Right ventricle myocardium superior (tissue), 1 donor: ENCODE measurements at regions not wholly inside any gene's neighbourhood (a gene's known extent, or its start where the extent isn't known, plus 50 kb on each side); places are given as distances from the start of the nearest gene placed in this dataset.

Experiments used
- ATAC-seq: fragments of 200-7000 bp; cut with Tn5 transposase; one replicate; pipeline ENCODE4 v1.9.1; 2020; ENCODE audit warnings: mild to moderate bottlenecking; ENCODE audit not compliant: poor library complexity
- DNase-seq: peaks from one replicate; pipeline ENCODE4 v3.0.0-alpha.2; 2020
- intact Hi-C: fragments of 100-400 bp; cut with DNase I; formaldehyde crosslinking; loops from one replicate; pipeline ENCODE4 v1.11.2; 2022
- donor health status: DM: no; HTN: yes; CAD: no; lungs with severe emphysema.

DNA sequence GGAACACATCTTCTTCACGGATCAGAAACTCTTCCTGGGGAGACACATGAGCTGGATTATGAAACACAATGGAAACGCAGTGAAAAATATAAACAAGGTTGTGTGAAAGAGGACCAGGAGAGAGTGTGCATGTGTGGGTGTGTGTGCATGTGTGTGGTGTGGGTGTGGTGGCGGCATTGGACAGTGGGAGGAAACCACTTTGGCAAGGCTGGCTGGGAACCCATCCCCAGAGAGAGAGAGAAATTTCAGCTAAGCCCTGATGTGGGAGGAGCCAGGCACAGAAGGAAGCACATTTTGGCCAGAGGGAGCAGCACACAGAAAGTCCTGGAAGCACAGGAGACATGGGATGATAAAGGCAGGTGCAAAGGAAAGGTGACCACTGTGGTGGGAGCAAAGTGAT is 147.6 kb upstream of the COPS8 start:
- intact Hi-C loops: no loop called here
- DNase-seq (no peak), ATAC-seq (peak; percentile 39)

DNA sequence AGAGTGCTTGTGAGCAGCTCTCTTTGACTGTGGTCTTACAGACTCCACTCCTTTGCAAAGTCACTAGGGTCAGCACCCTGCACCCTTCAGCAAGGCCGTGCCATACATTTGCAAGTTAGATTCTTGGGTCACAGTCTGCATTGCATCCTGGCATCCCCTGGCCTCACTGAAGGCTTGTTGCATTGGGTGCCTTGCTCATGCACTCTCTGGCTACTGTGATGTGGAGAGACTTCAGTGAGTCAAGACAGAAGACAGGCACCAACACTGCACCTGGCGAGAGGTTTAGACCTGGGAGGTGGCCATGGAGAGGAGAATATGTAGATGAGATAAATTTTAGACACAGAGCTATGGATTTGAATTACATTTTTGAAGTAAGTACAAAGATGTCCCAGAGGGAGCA is 146.4 kb upstream of the COPS8 start:
- DNase-seq (no peak), ATAC-seq (no peak)
- intact Hi-C loops: no loop called here

DNA sequence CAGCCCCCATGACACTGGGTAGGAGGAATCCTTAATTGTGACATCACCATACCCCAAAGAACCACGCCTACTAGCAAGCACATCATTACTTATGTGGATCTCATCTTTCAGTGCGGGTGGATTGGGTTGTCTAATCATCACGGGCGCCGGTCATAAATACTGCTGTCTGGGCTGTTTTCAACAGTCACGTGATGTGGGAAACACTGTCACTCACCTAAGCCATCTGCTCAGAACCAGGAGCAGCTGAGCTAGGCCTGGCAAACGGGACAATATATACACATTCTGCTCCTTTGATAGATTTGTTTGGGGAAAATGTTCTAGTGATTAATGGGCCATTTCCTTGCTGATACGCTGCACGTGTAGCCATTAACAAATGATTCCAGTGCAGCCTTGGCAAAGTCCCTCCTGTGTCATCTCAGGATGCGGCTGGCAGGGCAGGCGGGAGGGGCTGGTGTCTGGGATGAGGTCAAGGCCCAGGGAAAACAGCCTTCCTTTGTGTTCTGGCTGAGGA is 145.9 kb upstream of the COPS8 start:
- ATAC-seq (no peak), DNase-seq (no peak)
- intact Hi-C loops: no loop called here

DNA sequence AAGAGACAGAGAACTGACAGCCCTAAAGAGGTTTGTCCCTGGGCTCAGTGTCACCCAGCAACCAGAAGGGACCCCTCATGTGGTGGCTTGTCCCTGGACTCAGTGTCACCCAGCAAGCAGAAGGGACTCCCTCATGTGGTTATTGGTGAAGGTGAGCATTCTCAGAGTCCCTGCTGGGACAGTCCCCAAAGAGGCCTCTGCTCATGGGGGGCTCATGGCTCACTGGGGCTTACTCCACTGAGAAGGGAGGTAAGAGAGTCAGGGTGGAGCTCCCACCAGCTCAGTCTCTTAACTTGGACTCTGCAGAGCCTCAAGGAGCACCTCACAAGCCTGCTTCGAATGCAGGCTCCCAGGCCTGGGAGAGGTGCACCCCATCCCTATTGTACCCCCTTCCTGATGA is 145.2 kb upstream of the COPS8 start:
- ATAC-seq (no peak), DNase-seq (no peak)
- intact Hi-C loops: no loop called here

DNA sequence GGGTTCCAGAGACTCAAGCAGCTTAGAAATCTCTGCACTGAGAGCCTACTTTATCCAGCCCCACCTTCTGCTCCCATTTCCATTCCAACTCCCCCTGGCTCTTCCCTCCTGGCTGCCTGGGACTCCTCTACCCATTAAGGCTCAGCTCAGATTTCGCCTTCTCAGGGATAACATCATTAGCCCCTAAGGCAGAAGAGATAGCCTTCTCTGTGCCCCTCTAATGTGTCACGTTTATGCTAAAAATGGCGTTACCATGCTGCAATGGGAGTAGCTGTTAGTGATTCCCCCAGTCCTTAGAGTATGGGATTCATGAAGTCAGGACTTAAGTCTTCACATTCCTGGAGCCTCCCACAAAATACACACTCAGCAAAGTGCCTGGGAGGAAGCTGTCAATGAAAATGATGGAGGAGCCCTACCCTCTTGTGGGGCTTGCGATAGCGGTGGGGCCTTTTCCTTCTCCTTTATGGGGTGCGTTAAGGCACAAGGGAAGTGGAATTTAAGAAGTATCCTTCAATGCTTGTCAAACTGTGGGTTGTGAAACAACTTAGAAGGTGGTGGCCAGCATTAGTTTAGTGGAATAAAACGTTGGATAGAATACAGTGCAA is 144.7 kb upstream of the COPS8 start:
- ATAC-seq: no peak
- intact Hi-C loops: no loop called here
- DNase-seq: no peak

DNA sequence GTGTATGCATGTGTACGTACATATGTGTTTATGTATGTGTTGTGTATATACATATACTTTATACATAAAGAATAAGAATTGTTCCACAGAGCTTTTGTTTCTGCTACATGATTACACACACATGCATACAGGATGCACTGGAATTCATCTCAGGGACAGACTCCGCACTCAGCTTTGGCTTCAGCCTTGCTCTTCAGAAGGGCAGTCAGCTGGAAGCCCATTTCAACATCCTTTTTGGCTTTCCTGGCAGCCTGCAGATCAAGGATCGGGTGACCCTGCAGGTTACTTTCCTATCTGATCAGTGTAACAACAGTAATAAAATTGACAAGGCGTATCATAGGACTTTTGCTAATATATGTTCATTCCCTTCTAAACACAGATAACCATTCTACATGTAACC is 144.1 kb upstream of the COPS8 start:
- ATAC-seq: no peak
- intact Hi-C loops: no loop called here
- no peak for DNase-seq

DNA sequence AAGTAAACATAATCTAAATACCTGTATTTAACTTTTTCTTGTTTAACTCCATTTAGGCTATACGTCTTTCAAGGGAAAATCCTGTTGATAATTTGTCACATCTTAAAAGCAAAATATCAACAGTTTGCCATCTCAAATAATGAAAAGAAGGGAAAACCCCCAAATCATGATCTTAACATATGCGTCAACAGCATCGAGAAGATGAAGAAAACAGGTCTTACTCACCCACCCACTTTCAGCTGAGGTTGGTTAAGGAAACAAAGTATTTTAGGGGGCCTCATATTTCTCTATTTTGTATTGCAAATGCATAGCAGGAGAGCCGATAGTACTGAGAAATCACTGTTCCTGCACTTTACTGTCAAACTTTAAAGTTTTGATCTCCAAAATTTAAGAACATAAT is 143.1 kb upstream of the COPS8 start:
- intact Hi-C loops: no loop called here
- no peak for ATAC-seq
- no peak for DNase-seq

DNA sequence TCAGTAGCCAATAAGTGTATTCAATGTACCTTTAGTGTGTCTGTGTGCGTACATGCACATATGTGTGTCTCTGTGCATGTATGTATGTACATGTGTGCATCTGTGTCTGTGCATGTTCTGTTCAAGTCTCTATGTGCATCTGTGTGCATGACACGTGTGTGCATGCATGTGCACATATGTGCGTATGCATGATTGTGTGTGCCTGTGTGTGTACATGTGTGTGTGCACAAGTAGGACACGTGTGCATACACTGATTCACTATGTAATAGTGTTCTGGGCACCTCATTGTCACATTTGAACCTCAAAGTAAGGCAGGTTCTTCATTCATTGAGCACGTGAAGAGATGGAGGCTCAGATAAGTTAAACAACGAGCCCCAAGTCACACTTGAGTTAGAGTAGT is 142.6 kb upstream of the COPS8 start:
- no peak for DNase-seq
- intact Hi-C loops: no loop called here
- ATAC-seq: no peak

DNA sequence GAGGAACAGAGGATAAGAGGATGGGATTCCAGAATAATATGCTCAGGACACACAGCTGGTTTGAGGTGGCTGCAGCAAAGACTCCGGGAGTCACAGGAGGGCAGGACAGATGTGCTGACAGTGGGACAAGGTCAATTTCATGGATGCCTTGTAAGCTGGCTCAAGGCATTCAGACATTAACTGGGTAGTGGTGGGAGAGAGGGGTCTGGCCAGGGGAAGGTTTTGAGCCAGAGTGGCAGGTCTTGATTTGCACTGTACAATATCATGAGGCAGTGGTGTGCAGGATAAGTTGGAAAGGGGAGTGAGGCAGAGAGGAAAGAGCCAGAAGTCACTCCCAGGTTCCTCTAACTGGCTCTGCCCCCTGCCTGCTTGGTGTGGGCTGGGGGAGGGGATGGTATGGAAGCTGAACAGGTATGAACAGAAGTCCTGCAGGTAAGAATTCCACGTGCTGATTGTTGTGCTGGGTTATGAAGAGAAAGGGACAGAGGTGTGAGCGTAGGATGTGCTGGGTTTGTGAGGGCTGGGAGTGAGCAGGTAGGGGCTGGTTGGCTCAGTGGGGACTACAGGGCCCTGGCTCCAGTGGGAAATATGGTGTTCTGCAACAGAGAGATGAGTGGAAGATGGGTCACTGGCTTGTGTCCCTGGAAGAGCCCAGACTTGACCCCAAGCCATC is 141.7 kb upstream of the COPS8 start:
- intact Hi-C loops: no loop called here
- DNase-seq: no peak
- no peak for ATAC-seq

DNA sequence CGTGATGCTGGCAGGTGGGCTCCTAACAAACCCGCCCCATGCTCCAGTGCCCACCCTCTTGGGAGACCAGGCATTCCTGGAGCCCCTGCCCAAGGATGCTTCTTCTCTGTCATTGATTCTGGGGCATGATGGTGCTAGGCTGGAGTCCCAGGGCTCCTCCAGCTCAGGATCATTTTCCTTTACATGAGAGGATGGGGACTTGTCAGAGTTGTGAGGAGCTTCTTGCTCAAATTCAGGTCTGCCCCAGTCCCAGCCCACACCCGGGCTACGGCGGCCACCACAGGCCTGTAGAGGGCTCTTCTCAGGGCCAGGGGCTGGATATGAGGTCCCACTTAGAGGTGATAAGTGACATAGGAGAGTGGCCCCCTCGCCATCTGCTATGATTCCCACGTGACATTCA is 141.1 kb upstream of the COPS8 start:
- no peak for DNase-seq
- intact Hi-C loops: no loop called here

DNA sequence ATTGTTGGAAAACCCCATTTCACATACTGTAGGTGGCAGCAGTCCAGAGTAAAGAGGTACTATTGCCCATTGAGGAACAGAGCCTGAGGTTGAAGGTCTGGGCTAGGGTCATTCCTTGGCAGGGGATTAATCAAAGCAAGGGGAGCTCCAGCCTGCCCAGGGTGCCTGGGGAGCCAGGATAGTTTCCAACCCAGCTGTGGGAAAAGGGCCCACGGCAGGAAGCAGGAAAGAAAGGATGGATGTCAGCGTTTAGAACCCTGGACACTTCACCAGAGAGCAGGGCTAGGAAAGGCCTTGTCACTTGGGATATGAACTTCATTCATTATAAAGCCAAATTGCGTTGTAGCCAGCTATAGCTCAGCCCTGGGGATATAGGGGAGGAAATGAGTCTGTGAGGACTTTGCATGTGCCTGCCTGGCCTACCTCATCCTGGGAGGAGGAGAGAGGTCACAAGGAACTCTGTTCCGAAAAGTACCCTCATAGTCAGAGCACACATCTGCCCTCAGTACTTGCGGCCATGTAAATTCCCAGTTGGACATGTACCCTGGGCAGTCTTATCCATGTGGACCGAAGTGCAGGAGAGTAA is 140.2 kb upstream of the COPS8 start:
- DNase-seq (no peak), ATAC-seq (peak; percentile 63)
- intact Hi-C loops: no loop called here

More for the DNA sequence above, 141.1 kb upstream of the COPS8 start:
- ATAC-seq: no peak

DNA sequence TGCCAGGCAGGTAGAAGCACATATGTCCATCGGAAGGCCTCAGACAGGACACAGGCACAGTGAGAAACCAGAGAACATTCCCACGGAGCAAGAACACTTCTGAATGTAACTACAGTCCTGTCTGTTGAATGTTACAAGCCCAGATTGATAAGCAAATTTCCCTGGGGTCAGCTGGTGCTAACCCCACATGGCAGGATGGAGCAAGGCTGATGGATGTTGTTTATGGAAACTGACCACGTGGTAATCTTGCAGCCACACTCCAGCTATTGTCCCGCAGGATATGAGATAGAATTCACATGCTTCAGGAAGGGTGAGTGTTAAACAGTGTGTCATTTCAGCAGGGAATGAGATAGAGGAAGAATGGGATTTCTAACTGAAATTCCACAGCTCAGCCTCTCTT is 138.8 kb upstream of the COPS8 start:
- DNase-seq (no peak), ATAC-seq (peak; percentile 67)
- intact Hi-C loops: no loop called here

DNA sequence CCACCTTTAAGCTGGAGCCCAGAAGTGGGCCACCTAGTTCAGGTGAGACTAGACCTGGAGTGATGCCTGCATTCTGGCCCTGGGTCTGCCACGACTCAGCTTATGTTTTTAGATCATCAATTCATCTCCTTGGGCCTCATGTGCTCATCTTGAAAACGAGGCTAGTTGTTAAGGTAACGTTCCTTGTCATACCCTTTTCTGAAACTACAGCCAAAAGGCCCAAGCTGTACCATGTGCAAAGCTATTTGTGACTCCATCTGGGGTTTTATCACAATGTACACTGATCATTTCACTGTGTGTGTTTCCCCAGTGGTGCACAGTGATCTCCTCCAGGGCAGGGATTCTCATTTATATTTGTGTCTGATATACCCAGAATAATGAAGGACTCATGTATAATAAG is 138.4 kb upstream of the COPS8 start:
- ATAC-seq: no peak
- intact Hi-C loops: no loop called here
- DNase-seq: no peak

DNA sequence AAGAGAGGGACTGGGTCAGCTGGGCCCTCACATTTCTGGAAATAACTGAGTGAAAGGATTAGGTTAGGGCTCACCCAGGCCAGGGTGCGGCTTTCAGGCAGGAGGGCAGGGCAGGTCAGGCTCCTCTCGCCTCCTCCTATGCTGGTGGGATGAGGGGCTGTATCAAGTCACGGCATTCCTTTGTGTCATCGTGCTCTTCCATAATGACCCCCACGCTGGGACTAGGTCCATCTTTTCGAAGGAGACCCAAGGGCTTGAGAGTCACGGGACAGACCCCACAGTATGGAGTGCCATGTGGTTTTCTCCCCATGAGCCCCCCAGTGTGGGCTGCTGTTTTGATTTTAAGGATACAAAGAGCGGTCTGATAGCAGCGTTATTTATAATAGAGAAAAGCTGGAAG is 137.8 kb upstream of the COPS8 start:
- no peak for ATAC-seq
- intact Hi-C loops: no loop called here
- no peak for DNase-seq

DNA sequence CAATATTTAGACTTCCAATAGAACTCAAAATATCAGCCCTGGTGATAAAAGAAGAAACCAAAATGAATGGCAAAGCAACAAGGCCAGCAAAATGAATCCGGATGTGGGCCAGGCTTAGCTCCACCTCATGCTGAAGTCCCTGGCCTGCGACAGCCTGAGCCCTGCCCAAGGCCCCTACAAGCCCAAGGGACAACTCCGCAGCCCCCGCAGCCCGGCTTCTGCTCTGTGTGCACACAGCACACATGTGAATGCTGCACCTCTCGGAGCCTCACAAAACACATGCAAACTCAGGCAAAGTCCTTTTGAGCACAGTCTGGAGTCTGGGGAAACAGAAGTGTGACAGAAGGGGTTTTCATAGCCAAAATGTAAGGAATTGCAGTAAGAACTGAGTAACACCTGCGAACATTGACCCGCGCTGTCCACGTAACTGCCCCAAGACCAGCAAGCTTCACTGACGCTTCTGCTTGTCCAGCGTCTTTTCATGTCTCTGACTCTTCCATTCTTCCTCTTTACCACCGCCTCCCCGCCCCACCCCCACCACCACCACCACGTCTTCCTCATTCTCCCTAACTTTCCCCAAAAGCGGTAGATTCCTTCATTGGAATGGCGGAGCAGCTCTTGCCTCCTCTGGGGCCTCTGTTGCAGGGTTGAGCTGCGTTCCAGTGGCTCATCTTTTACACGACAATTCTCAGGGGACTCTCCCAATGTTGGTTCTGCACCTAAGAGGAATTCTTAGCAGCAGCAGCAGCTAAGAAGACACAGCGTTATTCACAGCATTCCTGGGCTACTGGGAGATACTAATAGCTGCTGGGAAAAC is 136.4 kb upstream of the COPS8 start:
- ATAC-seq: no peak
- no peak for DNase-seq
- intact Hi-C loops: no loop called here

DNA sequence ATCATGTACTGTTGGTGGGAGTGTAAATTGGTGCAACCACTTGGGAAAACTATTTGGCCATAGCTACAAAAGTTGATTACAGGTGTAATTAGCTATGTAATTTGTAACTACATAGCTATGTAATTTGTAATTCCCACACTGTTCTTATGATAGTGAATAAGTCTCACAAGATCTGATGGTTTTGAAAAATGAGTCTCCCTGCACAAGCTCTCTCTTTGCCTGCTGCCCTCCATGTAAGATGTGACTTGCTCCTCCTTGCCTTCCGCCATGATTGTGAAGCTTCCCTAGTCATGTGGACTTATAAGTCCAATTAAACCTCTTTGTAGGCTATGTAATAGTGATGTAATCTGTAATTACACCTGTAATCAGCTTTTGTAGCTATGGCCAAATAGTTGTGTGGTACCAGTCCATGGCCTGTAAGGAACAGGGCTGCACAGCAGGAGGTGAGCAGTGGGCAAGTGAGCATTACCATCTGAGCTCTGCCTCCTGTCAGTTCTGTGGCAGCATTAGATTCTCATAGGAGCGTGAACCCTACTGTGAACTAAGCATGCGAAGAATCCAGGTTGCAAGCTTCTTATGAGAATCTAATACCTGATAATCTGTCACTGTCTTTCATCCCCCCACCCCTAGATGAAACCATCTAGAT is 133.7 kb upstream of the COPS8 start:
- intact Hi-C loops: no loop called here
- DNase-seq (no peak), ATAC-seq (no peak)

DNA sequence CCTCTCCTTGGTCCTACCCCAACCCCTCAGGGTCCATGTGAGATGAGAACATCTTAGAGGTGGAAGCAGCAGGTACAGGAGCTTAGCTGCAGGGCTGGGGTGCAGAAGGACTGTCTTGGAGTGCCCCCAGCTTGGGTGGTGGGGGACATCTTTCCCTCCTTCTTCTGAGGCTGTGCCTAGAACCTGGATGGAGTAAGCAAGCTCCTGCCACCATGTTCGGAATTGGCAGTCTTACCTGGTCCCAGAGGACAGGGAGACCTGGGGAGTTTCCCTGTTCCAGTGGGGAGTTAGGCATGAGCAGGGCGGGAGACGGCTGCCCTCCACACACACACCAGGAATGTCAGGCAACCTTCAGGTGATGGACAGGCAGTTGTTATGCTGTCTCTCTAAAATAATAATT is 131.0 kb upstream of the COPS8 start:
- ATAC-seq: no peak
- intact Hi-C loops: no loop called here
- DNase-seq: no peak

DNA sequence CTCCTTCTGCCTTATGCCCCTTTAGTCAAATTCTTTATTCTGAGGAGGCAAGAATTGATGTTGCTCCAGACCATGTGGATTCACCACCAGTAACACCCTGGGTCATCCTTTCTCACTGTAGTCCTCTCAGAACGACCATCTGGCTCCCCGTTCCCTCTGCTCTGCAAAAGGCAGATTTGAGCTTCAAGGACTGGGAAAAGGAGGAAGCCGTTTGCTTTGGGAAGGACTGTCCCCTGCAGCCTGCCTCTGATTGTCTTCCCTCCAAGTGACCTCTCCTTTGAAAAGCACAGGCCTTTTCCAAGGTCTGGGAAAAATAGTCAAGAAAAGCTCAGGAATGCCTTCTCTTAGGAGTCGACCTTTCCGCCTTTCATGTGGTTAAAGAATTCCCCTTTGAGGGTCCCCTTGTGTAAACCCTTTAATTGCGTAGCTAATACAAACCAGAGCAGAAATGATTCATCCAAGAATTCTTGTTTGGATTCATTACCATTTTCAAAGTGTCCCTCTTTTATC is 130.1 kb upstream of the COPS8 start:
- intact Hi-C loops: no loop called here
- DNase-seq (no peak), ATAC-seq (no peak)

DNA sequence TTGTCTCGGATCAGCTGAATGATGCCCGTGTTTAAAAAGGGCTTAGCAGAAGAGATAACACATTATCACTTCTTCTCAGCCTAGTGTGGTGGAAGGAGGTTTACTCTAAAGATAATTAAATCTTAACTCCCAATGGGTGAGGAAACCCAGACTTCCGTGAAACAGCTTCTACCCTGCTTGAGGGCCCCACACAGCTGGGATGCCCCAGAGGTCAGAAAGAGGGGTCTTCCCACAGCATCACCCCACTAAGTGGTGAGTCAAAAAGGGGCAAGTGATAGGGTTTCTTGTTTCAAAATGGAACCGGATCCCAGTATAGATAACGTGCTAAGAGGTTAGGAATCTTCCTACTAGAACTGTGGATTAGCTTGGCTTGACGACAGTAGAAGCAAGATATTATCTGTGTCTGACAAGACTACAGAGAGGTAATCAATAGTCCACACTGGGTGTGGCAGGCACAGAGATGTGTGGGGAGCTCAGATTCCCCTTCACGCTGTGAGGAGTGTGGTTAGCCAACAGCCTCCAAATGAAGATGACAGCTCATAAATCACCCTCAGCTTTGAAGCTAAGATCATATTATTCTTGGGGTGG is 129.6 kb upstream of the COPS8 start:
- intact Hi-C loops: no loop called here
- DNase-seq: no peak
- no peak for ATAC-seq
